ENCODE measurements at regions not wholly inside any gene's neighbourhood (a gene's known extent, or its start where the extent isn't known, plus 50 kb on each side); places are given as distances from the start of the nearest gene placed in this dataset.

DNA sequence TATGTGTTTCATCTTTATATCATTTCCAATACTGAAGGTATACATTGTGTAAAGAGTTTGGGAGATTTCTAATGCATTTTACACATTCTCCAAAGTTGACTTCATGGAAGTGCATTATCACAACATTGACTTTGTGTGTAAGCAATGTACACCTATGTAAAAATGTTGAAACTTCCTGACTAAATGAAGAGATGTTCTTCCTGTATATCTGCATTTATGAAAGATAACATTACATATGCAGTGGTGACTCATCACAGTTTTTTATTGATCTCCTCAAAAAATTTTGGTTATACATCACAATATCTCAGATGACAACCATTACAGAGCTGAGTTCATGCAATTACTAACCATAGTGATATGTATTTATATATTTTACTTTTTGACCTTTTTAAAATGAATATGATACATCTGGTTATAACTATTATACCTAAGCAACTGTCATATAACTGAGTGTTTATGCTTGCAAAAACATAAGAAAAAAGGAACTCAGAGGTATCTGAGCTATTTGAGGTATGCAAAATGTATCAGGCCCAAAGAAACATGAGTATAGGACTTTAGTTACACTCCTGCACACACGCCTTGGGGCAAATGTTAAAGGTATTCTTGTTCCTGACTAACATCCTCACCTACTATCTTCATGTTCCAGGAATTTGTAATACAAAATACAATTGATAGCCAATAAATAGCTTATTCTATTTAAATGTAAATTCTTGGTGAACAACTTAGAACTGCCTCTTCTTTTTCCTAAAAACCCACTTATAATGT lies 88.2 kb upstream of the OLFM3 start:
- no peak for TF ChIP-seq CTCF (IDR thresholded peaks at IDR 0.05; ENCODE audit: control insufficient read depth, extremely low read depth, insufficient read depth)
- DNase-seq (ENCODE audit: low read depth) = no peak
- no peak overlapping the region for H3K4me3 ChIP-seq (ENCODE audit: low read depth, low read length)

DNA sequence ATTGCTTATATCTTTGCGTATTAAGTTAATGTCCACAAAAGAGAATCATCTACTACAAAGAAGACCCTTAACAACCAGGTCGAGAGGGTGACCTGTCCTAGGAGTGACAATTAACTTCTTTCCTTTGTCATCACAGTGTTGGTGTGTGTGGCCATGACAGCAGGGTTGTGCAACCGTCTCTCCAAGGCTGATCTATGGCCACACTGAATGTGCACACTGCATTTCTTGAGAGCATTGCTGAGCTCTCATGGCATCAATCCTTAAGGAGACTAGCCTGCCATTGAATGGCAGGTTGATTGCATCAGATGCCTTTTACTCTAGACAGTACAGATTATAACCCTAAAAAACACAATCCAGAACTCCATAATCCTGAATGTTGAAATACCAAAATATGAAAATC lies 86.5 kb upstream of the OLFM3 start:
- no peak overlapping the region for H3K4me3 ChIP-seq (ENCODE audit: low read depth, low read length)
- DNase-seq (ENCODE audit: low read depth) = no peak
- no peak for TF ChIP-seq CTCF (IDR thresholded peaks at IDR 0.05; ENCODE audit: control insufficient read depth, extremely low read depth, insufficient read depth)

DNA sequence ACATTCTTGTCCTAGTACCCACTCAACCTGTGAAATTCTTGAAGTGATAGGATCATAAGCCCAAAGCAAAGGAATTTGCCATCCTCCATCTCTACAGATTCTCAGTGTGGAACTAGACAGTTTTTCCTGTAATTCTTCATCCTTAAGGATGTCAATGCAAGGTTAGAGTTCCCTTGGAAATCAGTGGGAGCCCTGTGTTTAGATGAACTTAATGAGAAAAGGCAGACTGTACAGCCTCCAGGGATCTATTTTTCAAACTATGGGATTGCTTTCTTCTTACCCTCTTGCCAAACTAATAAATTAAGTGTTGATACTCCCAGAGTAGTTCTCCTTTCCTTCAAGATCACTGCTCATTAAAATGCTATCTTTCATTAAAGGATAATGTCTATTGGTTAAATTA lies 78.1 kb upstream of the OLFM3 start:
- DNase-seq (ENCODE audit: low read depth) = no peak
- H3K4me3 ChIP-seq (ENCODE audit: low read depth, low read length) = no peak overlapping the region
- no peak for TF ChIP-seq CTCF (IDR thresholded peaks at IDR 0.05; ENCODE audit: control insufficient read depth, extremely low read depth, insufficient read depth)

GRCh38 chr1:102071451-102071850 lies 74.7 kb upstream of the OLFM3 start:
- H3K4me3 ChIP-seq (ENCODE audit: low read depth, low read length) = no peak overlapping the region
- no peak for DNase-seq (ENCODE audit: low read depth)
- TF ChIP-seq CTCF (IDR thresholded peaks at IDR 0.05; ENCODE audit: control insufficient read depth, extremely low read depth, insufficient read depth) = no peak

- no peak overlapping the region for H3K4me3 ChIP-seq (ENCODE audit: low read depth, low read length)
- DNase-seq (ENCODE audit: low read depth) = no peak
- TF ChIP-seq CTCF (IDR thresholded peaks at IDR 0.05; ENCODE audit: control insufficient read depth, extremely low read depth, insufficient read depth) = no peak
Measured at GRCh38 chr1:102050556-102050955, 53.8 kb upstream of the OLFM3 start.

GRCh38 chr1:102047724-102048123 lies 51.0 kb upstream of the OLFM3 start:
- no peak for DNase-seq (ENCODE audit: low read depth)
- TF ChIP-seq CTCF (IDR thresholded peaks at IDR 0.05; ENCODE audit: control insufficient read depth, extremely low read depth, insufficient read depth) = no peak
- no peak overlapping the region for H3K4me3 ChIP-seq (ENCODE audit: low read depth, low read length)

All from LNCaP clone FGC (cell line).